Hematopoietic multipotent progenitor cell treated with erythropoietin and hydrocortisone succinate and interleukin-3 and kit ligand, for 15 days (in vitro differentiated cells): ENCODE measurements at regions not wholly inside any gene's neighbourhood (a gene's known extent, or its start where the extent isn't known, plus 50 kb on each side); places are given as distances from the start of the nearest gene placed in this dataset.
"Not testable (repeated sequence)": the region's sequence is repeated elsewhere in the genome, so short reads cannot be mapped to it uniquely, and the experiment has no call there.

Source experiments
- DNase-seq: peaks from one replicate; pipeline ENCODE4 v3.0.0-alpha.2; 2015; ENCODE audit warnings: low spot score

DNA sequence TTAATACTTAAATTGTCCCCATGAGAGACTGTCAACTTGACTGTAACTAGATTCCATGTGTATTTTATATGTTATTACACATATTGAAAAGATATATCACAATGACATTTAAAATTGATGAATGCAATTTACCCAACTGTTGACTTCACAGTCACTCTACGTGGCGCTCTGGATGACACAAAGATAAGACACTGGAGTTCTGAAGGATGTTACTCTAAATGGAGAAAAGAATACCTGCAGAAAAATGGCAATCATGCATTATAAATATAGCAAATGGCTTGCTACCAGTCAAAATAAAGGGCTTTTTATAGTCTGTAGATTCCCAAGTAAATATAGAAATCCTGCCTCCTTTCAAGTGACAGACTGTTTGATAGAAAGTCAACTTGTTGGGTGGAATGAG lies 143.6 kb upstream of the KLF6 start:
- DNase-seq, result no peak

DNA sequence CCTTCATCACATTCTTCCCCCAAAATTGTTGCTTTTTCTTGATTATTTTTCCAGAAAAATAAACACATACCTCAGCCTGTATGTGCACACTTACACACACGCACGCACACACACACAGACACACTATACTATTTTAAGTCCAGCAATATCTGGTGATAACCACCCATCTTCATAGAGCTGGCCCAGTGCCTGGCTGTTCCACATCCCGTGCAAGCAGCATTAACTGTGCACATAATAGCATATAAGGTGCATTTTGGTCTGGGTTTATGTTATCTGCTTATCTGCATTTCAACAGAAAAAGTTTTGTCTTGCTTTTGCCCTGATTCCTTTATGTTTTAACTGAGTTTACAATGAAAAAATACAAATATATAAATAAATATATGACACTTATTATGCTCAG lies 143.1 kb upstream of the KLF6 start:
- DNase-seq, result no peak

DNA sequence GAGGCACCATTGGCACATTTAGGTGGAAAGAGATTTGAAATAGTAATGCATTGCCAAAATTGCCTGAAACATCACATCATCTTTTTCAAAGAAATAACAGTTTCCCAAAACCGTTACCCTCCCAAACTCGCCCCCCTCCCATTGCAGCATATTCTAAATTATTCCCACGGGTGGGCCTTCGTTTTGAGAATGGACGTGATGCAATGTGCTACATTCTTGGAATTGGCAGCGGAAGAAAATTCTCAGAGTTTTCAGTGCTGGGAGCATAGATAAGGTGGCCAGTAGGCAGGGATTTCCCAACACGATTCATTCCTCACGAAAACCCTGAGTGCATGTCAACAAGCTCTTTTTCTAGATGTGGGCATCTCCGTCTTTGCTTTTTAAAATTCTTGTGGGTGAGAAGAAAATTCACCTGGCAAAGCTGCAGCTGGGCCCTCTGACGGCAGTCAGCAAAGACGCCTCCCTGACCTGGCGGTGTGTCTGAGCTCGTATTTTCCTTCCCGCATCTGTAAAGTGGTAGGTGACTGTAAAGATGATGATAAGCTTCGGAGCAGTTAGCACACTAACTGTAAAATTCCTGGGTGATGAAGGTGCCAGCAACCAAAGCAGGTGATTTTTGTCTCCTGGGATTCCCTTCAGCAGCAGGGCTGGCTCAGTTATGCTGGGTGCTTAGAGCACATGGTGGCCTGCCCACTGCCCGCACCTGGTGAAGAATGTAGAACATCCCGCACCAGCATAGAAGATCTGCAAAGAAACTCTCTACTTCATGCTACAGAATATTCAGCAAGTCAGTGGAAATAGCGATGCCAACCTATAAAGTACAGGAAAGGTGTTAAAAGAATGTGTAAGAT lies 141.9 kb upstream of the KLF6 start:
- DNase-seq, result peak; percentile 63

DNA sequence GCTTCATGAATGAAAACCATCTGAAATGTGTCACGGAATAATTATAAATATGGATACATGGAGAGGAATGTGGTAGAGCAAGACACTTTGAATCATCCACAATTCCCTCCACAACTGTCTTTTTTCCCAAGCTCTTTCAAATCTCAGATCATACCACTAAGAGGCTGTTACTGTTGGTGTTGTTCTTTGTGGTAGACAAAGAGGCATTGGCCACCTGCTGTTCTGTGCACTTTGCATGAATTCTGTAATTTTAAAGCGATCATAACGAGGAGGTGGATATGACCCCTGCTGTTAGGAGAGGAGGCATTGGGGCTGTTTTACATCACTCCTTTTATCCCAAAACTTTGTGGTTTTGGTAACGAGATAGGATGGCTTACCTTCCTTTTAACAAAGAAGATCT lies 141.2 kb upstream of the KLF6 start:
- peak; percentile 5 for DNase-seq

DNA sequence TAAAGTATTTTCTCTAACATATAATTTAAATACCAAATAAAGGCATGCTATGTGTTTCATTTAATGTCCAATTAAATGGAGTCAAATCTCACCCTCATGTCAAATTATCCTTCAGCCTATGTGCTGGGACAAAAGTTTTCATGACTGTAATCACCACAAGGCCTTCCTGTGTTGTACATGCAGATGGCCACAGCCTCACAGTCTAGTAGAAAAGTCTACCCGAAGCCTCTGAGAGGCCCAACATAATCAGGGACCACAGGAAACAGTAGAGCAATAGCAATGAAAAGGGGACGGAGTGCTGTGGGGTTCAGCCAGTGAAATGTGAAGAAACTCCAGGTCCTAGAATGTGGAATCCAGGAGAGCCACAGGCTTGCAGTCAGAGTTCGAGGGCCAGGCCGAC lies 140.2 kb upstream of the KLF6 start:
- DNase-seq, result no peak

DNA sequence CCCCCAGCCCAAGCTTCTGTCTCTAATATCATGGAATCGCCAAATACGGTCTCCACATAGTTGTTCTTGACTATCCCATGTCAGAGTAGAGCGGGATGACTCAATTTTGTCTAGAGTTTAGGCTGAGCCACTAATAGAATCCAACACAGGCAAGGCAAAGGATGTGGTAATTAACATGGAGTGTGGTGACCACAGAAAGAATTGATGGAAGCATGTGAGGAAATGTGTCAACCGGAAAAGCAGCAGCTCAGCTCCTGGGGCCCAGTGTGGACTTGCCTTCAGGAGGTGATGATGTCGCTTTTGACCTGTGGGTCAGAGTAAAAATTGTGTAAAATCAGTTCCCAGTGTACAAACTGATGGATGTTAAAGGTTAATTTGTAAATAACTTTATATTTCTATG lies 139.3 kb upstream of the KLF6 start:
- no peak for DNase-seq

DNA sequence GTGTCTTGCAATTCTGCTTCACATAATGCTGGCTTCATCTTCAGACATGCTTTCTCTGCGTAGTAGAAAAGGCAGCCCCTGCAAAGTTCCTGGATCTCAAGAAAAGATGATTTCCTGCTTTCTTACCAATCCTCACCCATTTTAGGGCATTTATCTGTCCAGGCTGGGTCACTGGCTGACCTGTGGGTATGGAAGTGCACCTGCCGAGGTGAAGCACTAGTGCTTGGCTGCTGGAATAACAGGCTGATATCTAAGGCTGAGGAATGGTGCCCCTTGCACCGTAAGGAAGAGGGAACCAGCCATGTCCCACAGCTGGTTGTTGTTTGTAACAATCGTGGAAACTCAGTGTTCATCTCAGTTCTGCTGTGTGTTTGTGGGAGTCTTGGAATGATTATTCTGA lies 138.0 kb upstream of the KLF6 start:
- DNase-seq, result no peak

DNA sequence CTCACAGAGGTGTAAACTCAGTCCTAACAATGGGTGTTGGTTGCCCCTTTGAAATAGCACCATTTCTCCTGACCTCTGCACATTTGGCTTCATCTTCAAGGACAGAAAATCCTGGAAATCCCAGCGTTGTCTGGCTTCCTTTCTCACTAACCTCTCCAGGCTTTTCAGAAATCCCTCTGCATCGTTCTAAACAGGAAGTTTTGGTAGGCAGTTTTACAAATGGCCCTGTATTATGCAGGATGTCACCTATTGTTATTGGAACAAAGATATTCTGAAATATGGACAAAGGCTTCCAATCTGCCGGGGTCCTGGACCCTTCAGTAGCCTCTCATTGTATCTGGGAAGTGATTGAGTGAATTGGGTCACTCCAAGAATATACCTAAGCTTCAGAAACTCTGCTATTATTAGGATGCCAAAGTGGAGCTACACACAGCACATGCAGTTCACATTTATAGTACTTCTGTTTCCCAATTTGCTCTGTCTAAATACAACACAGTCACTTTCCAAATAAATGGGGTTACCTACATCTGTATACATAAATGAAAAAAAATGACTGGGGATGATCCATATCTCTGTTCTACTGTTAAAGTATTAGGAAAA lies 134.8 kb upstream of the KLF6 start:
- no peak for DNase-seq

DNA sequence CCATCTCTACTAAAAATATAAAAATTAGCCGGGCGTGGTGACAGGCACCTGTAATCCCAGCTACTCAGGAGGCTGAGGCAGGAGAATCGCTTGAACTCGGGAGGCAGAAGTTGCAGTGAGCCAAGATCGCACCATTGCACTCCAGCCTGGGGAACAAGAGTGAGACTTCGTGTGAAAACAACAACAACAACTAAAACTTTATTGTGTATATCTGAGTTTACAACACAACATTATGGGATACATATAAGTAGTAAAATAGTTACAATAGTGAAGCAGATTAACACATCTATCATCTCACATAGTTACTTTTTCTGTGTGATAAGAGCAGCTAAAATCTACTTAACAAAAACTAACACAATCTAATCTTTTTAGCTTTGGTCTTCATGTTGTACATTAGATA lies 132.4 kb upstream of the KLF6 start:
- not testable (repeated sequence) for DNase-seq

DNA sequence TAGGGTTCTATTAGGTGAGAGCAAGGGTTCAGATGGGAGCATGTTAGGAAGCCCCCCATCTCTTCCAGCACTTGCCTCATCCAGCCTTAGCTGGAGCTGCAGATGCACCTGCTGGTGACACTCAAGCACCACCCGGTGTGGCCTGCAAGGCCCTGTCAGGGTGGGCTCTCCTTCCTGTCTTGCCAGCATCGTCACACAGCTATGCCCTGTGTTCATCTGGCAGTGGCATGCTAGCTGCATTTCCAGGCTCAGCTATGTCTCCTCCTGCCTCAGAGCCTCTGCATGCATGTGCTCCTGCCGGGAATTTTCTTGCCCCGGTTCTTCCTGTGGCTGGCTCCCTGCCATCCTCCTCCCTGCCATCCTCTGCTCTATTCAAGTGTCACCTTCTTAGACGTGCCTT lies 129.7 kb upstream of the KLF6 start:
- DNase-seq, result no peak

DNA sequence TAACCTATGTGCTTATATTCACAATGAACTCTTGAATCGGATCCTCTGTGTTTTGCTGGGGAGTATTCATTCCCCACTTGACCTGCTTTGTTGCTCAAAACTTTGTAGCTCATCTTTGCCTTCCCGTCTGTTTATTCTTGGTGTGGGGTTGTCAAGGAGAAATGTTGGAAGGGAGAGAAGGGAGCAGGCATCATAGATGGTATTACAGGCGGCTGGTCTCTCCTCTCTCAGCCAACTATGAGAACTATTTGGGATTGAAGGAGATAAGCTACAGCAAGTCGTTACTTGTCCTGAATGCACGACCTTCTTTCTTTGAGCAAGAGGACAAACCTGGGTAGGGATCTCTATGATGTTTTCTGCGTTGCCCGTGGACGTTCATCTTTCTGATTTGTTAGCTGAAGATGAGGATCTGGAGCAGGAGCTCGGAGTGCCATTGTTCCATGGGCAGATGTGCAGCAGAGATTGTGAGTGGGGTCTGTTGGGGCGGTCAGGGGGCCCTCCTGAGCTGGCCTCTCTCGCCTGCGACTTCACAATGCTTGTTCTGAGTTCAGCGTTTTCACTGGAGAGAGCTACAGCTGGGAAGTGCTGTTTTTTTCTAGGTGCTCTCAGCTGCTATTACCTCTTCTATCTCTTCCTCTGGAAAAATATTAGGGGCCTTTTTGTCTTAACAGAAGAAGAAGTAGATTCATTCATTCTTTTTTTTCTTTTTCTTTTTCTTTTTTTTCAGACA lies 126.9 kb upstream of the KLF6 start:
- DNase-seq, result no peak

DNA sequence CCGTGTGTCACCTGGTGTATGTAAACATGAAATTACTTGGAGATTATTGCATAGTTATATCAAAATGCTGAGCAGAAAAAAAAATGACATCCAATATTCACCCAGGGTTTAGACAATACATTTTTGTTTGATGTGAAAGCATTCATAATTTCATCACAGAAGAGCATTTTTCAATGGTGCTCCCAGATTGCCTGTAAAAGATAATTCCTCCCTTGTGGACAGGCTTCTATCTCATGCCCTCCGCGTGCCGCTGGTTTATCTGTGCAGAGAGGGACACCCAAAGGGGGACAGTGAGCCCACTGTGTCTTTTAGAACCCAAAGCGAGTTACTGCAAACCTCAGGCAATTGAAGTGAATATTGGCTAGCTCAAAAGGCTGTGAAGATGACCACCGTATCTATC lies 126.2 kb upstream of the KLF6 start:
- DNase-seq, result no peak

DNA sequence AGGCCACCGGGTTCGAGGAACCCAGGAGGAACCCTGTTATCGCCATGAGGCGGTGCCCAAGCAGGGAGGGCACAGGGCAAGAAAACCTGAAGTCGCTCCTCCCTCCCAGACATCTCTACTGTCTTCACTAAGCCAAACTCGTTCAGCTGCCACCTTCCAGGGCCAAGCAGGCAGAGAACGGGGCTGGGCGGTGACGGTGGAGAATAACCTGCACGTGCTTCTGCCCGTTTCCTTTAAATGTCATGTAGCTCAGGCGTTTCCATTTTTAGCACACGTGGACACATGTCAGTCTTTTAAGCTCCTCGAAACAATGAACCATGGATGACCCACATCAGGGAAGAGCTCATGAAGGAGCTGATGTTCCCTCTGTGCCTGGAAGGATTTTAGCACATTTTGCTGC lies 124.3 kb upstream of the KLF6 start:
- no peak for DNase-seq

DNA sequence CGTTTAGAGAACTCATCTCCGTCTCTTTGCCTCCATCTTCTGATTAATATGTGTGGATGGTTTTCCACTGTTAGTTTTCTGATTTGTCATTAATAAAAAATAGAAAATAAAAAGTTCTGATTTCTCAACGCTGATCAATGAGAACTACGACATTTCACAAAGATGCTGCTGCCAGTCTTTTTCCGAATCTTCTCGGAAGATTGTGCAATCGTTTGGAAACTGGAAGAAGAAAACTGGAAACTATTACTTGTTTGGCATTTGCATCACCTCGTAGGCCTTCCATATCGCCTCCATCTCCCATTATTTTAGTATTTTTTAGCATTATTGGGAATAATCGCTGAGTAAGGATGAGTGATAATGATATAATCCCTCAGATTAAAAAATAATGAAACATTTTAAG lies 123.2 kb upstream of the KLF6 start:
- DNase-seq, result no peak

DNA sequence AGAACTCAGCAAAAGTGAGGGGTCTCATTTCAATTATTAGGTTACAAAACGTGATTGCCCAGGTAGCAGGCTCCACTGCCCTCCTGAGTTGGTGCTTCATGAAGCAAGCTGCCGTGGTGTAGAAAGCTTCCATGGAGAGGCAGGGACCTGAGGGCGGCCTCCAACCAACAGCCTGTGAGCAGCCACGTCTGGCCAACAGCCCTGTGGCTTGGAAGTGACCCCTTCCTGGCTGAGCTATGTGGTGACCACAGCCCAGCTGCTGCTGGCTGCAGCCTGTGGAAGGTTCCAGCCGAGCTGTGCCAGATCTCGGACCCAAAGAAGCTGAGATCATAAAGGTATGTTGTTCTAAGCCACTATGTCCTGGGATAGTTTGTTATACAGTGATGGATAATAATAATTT lies 122.5 kb upstream of the KLF6 start:
- no peak for DNase-seq

DNA sequence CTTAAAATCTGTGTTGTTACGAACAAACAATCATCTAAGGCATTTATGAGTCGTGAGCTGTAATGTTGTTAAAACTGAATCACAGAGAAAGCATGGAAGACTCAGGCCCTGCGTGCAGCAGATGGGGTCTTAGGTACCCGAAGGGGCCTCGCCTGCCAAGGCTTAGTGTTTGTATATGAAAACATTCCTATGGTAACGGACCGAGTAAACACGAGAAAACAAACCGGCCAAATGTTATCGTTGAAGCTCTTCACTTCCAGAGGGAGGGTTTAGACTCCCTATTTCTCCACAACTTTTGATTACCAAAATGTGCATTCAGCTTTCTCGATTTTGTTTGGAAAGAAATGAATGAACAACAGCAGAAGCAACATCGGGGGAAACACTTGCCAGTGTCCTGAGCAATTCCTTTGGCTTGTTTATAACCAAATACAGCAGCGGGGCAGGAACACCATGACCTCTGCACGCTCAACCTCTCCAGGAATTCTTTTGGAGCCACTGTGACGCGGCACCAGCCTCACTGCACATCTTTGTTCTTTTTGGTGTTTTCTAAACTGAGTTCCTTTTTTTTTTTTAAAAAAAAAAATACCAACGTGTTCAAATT lies 121.6 kb upstream of the KLF6 start:
- DNase-seq, result no peak

DNA sequence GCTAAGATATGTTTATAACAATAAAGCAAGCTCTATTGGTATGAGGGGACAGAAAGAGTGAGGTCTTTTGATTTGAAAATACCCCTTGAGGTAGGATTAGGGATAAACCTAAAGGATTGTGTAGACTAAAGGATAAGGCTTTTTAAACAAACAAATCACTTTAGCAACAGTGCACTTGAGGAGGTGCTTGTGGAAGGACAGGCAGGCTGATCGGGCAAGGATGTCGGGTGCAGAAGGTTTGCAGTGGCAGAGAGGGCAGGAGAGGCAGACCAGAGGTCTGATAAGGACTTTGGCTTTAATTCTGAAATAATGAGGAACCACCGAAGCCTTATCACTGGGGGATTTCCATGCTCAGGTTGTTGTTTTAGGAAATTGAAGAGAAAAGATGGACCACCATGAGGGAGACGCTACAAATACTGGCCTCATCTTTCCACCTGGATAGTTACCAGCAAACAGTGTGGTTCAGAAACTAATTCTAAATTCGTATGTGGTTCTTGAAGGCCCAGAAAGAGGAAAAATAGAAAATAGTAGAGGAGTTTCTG lies 119.5 kb upstream of the KLF6 start:
- DNase-seq, result no peak

DNA sequence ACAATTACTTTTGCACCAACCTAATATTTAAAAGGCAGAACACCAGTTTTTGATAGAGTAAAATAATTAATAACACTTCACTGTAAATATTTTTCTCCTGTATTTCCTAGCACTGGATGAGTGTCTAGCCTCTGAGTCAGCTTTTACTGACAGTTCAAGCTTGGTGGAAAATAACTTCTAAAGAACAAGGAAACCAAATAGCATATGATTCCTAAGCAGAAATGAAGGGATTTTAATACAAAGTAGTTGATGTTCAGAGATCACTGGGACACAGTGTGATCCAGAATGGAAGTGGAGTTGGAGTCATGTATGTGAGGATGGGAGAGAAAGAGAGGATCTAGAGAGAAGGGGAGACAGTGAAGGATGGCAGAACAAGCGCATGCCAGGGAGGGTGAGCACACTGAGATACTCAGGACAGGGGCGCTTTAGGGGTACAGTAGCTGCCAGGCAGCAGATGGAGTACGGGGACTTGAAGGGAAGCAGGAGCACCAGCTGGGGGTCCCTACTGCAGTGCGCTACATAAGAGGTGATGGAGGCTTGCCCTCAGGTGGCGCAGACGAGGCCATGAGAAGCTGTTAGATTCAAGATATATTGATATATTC lies 117.9 kb upstream of the KLF6 start:
- no peak for DNase-seq

DNA sequence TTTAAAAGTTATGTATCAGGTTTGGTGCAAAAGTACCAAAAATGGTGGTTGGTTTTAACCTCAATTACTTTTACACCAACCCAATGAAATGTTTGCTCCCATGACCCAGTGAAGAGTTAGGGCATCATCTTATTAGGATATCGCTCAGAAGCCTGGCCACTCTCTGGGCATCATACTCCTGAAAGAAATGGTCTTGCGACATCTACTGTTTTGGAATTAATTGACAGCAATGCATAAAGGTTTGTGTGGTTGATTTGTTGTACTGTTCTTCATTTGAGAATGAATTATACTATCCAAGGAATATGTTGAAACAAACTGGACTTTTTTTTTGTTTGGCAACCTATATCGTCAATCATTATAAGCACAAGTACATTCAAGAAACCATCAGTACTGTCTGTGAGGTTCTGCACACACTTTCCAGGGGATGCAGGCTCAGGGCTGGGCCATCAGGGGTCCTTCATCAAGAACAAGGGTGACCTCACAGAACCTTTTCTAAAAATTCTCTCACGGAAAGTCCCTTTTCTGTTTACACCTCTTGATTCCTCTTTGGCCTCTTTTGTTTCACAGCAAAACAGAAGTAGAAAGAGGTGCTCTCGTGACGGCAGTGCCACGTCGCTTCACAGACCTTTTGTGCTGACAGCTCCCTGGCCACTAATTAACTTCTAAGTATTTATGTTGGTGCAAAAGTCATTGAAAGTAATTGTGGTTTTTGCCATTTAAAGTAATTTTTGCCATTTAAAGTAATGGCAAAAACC lies 117.2 kb upstream of the KLF6 start:
- DNase-seq, result no peak

DNA sequence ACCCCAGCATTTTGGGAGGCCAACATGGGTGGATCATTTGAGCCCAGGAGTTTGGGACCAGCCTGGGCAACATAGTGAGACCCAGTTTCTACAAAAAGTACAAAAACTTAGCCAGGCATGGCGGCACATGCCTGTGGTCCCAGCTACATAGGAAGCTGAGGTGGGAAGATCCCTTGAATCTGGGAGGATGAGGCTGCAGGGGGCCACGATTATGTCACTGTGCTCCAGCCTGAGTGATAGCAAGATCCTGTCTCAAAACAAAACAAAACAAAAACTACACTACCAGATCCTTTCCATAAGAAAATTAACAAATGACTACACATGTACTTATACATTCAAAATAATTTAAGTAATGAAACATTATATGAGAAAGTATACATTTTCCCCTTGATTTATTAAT lies 116.4 kb upstream of the KLF6 start:
- DNase-seq, result no peak

DNA sequence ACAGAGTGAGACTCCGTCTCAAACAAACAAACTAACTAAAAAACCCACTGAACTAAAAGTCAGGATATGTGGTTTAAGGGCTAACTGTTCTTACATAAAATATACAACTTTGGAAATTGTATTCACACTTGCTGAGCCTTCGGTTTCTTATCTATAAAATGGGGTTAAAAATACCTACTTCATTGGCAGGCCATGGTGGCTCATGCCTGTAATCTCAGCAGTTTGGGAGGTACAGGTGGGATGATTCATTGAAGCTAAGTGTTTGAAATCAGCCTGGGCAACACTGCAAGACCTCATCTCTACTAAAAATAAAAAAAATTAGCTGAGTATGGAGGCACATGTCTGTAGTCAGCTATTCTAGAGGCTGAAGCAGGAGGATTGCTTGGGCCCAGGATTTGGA lies 115.4 kb upstream of the KLF6 start:
- no peak for DNase-seq
